A549 (cell line): ENCODE measurements at regions not wholly inside any gene's neighbourhood (a gene's known extent, or its start where the extent isn't known, plus 50 kb on each side); places are given as distances from the start of the nearest gene placed in this dataset.

ENCODE experiments used
- CTCF ChIP-seq: fragments of >200 bp; sonication (Bioruptor Twin); formaldehyde crosslinking; IDR thresholded peaks from 3 replicates; pipeline ENCODE4 v1.5.1; 2016
- EHMT2 ChIP-seq: fragments of 200-600 bp; sonication (generic); IDR thresholded peaks from 2 replicates; pipeline ENCODE4 v1.6.1; 2016; ENCODE audit warnings: antibody characterized with exemption, low read depth, mild to moderate bottlenecking, moderate library complexity
- EP300 ChIP-seq, 2 experiments: fragments of >200 bp; sonication (Bioruptor Twin); formaldehyde crosslinking; IDR thresholded peaks; 2 replicates in 1 of 2; 3 replicates in 1 of 2; pipeline ENCODE4 v1.6.1; 2016 to 2017
- POLR2A ChIP-seq: IDR thresholded peaks from 2 replicates; pipeline ENCODE4 v1.6.1; 2012; ENCODE audit warnings: mild to moderate bottlenecking, low read length
- RAD21 ChIP-seq, 2 experiments: fragments of >200 bp in 1 of 2; sonication (Bioruptor Twin) in 1 of 2; formaldehyde crosslinking in 1 of 2; IDR thresholded peaks in 1 of 2; conservative IDR thresholded peaks in 1 of 2; 2 replicates in 1 of 2; 3 replicates in 1 of 2; pipeline ENCODE4 v1.6.1; 2012 to 2018; ENCODE audit warnings: inconsistent platforms in 1 of 2
- RFX5 ChIP-seq: fragments of 450-650 bp; IDR thresholded peaks from 2 replicates; pipeline ENCODE4 v1.7.1; 2014; ENCODE audit warnings: antibody characterized with exemption, mild to moderate bottlenecking, moderate library complexity

GRCh38 chr11:8756201-8756600, 73.6 kb downstream of the RPL27A start:
- TF ChIP-seq EP300 (IDR thresholded peaks at IDR 0.05) (no peak), CTCF (no peak), EHMT2 (no peak), RAD21 (conservative IDR thresholded peaks at IDR 0.05 in 1 of 2, IDR thresholded peaks at IDR 0.05 in 1 of 2) (no peak), RFX5 (no peak), POLR2A (no peak)
